NOMO-1 treated with DMSO at 0.1 percent for 48 hours (cell line): ENCODE measurements at regions not wholly inside any gene's neighbourhood (a gene's known extent, or its start where the extent isn't known, plus 50 kb on each side); places are given as distances from the start of the nearest gene placed in this dataset.
A peak's percentile ranks its signal among the peaks of the same experiment; 100 is the strongest.

Experiments used
- DNase-seq: peaks from one replicate; lab custom pipeline; 2025; ENCODE audit not compliant: unreplicated experiment; lab: John Stamatoyannopoulos, UW

GRCh38 chr5:54619731-54620130, 102.2 kb downstream of the SNX18 start:
- no peak for DNase-seq

- DNase-seq: no peak
These were observed 99.1 kb downstream of the SNX18 start for GRCh38 chr5:54616518-54617220.

- peak; percentile 82 for DNase-seq
These were observed 98.5 kb downstream of the SNX18 start for GRCh38 chr5:54616031-54616430.

GRCh38 chr5:54615381-54615780, 97.8 kb downstream of the SNX18 start:
- no peak for DNase-seq

GRCh38 chr5:54612711-54613110, 95.2 kb downstream of the SNX18 start:
- no peak for DNase-seq

- no peak for DNase-seq
These were observed 93.9 kb downstream of the SNX18 start for GRCh38 chr5:54611290-54611951.

GRCh38 chr5:54610197-54610944, 92.8 kb downstream of the SNX18 start:
- DNase-seq: peak; percentile 97

- peak; percentile 80 for DNase-seq
These were observed 91.0 kb downstream of the SNX18 start for GRCh38 chr5:54608423-54609085.

- no peak for DNase-seq
These were observed 89.4 kb downstream of the SNX18 start for GRCh38 chr5:54607006-54607405.

GRCh38 chr5:54603372-54603771, 85.8 kb downstream of the SNX18 start:
- no peak for DNase-seq

- DNase-seq: no peak
These were observed 84.9 kb downstream of the SNX18 start for GRCh38 chr5:54602475-54602874.

- DNase-seq: peak; percentile 30
These were observed 84.1 kb downstream of the SNX18 start for GRCh38 chr5:54601411-54602230.
